SIG-M5 (cell line): ENCODE measurements at regions not wholly inside any gene's neighbourhood (a gene's known extent, or its start where the extent isn't known, plus 50 kb on each side); places are given as distances from the start of the nearest gene placed in this dataset.

Experiments used
- DNase-seq: peaks from one replicate; lab custom pipeline; 2025; lab: John Stamatoyannopoulos, UW

DNA sequence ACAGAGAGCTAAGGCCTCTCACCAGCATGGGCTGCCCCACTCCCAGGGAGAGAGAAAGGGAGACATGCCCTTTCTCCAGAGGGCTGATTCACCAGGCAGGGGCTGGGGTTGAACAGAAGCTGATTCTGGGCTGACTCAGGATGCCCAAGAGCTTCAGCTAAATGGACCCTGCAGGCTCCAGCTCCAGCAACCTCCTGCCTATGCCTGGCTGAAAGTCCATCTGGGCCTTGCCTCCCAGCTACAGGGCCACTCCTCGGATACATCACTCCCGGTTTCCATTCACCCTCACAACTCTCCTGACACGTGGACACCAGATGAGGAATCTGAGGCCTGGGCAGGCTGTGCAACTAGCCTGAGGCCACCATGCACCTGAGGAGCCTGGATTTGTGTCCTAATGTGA lies 215.5 kb downstream of the BUD13 start:
- no peak for DNase-seq

DNA sequence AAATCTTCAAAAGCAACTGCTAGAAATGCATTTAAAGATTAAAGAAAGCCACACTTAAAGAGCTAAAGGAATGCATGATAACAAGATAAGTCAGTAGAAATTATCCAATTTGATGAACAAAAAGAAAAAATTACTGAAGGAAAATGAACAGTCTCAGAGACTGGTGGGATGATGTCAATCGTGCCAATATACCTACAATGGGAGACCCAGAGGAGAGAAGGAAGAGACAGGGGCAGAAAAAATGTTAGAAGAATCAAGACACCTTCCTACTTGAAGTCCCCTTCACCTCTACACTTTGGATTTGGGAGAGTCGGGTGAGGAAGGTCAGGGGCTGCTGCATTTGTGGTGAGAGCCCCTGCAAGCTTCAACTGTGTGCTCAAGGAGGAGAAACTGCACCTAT lies 216.3 kb downstream of the BUD13 start:
- DNase-seq: no peak

DNA sequence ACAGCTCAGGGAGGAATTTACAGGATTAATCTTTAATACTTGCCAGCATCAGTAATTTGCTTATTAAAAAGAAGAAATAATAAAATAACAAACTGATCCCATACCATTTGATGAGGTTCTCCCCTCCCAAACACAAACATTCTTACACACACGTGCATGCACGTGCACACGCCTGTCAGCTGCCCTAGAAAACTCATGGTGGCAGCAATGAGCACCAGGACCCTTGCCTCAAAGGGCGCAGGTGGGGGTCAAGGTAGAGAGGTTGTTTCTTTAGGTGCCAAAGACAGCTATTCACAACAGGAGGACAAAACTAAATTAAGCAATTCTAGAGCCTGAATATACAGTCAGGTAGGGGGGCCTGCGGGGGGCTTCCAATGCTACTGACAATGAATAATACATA lies 219.3 kb downstream of the BUD13 start:
- no peak for DNase-seq

DNA sequence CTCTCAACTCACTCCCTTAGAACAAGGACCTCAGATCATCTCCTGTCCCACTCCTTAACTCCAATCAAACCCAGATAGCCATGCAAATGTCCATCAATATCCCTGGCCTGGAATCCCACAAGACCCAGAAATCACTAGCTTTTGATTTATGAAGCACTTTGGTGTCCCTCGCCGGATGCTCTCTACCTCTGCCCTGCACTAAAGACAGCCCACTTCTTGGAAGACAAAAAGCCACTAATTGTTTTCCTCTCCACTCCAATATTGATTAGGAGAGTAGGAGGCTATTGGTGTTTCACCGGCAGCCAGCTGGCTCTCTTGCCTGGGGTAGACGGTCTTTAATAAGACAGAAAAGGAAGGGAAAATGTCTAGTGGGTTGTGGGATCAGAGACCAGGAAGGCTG lies 221.2 kb downstream of the BUD13 start:
- DNase-seq: no peak

DNA sequence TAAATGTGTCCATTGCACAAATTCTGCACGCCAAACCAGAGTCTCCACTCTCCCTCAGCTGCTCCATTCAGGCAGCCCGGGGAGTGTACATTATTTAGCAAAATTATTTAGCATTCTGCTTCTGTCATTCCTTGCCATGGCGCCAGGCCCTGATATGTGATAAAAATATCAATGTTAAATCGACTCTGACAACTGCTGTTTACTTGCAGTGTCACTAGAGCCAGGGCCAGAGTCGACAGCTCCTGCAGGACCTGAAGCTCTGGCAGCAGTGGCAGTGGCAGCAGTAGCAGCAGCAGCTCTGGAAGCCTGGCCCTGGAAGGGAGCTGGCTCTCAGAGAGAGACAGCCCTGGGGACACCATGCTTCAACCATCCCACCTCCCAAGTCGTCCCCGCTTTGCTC lies 224.5 kb downstream of the BUD13 start:
- DNase-seq: no peak

DNA sequence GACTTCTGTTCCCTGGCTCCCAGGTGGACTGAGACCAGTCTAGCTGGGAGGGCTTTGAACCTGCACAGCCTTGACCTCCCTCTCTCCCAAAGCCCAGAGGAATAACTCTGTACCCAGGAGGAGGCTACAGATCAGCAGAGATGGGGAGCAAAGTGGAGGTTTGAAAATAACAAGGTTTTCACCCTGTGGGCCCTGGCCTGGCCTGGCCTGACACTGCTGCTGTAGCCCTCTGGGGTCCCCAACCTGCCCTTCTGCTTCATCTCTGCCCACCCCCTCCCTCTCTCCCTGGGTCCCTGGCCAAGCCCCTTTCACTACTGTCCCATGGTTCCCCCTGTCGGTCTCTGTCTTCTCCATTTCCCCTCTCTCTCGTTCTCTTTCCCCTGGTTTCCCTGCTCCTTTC lies 225.2 kb downstream of the BUD13 start:
- no peak for DNase-seq

DNA sequence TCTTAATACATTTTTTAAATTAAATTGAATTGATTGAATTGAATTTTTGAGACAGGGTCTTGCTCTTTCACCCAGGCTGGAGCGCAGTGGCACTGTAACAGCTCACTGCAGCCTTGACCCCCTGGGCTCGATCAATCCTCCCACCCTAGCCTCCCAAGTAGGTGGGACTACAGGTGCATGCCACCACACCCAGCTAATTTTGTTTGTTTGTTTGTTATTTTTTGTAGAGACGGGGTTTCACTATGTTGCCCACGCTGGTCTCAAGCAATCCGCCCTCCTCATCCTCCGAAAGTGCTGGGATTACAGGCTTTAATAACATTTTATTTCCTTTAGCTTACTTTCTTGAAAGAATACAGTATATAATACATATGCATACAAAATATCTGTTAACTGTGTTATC lies 226.9 kb downstream of the BUD13 start:
- no peak for DNase-seq

DNA sequence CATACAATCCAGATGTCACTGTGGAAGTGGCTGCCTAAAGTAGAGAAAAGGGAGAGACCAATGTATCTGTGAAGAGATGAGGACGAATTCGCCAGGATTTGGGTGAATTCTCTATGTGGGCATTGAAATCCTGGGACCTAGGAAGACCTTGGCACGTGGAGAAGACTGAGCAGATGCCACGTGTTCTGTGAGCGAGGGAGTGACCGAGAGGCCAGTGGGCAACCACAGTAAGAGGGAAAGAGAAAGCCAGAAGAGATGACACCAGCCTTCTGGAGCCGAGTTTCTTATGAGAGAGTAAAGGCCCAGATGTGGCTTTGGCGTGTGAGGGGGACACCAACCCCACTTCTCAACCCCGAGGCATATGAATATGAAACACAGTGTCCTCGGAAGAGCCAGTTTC lies 228.1 kb downstream of the BUD13 start:
- DNase-seq: no peak

DNA sequence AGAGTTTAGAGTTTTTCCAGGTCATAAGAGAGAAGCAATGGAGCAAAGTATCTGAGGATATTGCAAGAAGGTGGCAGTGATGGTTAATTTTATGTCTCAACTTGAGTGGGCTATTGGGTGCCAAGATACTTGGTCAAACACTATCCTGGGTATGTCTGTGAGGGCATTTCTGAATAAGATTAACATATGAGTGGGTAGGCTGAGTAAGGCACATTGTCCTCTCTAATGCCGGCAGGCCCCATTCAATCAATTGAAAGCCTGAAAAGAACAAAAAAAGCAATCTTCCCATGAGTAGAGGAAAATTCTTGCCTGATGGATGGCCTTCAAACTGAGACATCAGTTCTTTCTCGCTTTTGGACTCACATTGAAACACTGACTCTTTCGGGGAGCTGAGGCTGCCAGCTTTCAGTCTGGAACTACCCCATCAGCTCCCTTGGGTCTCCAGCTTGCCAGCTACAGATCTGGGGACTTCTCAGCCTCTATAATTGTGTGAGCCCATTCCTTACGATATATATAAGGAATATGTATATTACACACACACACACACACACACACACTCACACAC lies 228.8 kb downstream of the BUD13 start:
- no peak for DNase-seq

DNA sequence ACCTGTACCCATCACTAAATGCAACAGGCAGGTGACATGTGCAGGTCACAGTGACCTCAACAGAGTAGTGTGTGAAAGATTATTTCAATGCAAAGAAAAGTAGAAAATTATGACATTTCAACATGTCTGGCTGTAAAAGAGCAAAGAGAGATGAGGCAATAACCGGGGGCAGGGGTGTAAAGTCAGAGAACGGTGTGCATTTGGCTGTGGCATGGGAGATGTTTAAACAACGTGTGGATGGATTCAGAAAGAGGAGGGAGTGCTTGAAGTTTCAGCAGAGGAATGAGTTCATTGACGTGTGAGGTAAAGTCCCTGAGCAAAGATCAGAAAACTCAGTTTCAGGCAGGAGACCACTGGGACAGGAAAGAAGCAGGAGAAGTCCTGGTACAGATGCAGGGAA lies 229.7 kb downstream of the BUD13 start:
- DNase-seq: no peak

DNA sequence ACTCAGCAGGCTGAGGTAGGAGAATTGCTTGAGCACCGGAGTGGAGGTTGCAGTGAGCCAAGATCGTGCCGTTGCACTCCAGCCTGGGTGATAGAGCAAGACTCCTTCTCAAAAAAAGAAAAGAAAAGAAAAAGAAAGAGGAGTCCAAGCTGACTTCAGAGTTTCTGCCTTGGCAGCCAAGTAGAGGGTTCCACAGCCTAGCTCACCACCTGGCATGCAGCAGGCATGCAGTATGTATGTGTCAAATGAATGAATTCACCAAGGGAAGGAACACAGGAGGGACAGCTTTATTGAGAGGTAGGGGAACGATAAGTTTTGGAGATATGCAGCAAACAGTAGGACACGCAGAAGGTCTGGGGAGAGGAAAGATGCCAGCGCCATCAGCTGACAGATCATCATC lies 230.4 kb downstream of the BUD13 start:
- no peak for DNase-seq

DNA sequence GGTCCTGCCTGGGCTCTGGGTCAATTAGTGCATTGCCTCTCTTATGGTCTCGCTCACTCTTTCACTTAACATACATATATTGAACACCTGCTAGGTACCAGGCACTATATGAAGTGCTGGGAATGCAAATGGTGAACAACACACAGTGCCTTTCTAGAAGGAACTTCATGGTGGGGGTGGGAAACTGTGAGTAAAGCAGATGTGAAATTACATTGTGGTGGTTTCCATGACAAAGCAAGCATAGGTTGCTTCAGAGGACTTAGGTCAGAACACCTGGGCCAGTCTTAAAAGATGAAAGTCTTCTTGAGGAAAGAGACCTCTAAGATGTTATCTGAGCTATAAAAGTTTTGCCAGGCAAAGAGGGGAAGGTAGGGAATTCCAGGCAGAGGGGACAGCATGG lies 231.3 kb downstream of the BUD13 start:
- DNase-seq: no peak

DNA sequence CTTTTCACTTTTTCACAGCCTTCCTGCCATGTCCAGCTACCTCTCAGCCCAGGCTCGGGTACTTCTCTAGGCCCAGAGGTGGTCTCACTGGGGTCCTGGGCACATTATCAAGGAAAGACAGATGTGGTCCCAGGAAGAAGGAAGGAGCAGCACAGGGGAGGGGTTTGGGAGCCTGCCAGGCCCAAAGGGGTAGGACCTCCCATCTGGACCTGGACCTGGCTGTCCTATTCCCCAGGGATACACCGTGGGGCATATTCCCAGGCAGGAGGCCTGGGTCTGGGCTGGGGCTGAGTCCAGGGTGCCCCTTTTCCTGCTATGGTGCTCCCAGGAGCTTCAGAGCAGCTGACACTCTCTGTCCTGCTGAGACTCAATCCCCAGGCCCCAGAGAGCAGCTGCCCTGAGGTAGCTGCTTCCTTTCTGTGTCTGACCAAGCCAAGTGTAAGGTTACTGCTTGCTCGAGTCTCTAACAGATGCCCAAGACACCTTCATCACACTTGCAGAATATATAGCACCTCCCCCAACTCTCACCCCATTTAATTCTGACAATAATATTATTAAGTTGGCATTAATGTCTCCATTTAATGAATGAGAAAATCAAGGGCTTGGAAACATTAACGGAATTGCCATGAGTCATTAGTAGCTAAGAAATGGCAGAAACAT lies 232.0 kb downstream of the BUD13 start:
- no peak for DNase-seq

DNA sequence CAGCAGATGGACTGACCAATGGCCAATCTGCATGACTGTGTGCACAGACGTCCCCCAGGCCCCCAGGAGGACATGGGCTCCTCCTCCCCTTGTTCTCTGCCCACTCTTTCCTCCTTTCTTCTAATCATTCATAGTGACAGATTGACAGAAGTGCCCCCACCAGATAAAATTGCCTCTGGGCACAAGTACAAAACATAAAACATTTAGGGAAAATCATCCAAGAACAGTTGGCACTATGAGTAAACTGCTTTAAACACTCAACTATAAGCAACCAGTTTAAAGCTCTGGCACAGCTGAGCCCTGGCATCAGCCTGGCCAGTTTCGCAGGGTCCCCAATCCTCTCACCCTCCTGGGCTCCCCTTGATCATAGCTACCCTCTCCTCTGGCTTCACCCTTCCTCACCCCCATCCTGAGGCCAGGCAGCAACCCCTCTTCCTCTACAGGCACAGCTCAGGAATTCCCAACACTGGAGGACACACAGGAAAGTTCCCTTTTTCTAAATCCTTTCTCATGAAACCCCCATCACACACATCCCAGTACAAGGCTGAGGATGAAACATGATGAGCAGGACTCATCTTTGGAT lies 232.9 kb downstream of the BUD13 start:
- DNase-seq: no peak

DNA sequence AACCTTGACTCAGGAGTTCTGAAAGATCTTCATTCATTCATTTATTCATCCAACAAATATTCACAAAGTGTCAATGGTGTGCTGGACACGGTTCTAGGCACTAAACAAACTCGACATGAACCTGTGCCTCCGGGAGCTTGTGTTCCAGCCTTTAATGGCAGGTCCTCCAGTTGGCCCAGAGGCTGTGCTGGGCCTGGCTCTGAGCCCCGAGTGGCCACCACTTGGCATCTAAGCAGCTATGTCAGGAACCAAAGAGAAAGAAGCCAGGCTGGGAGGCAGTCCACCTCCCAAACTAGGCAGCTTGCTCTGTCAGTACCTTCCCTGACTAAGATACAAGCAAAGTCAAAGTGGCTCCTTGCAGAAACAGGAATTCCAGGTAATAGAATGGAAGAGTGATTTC lies 233.6 kb downstream of the BUD13 start:
- DNase-seq: no peak

DNA sequence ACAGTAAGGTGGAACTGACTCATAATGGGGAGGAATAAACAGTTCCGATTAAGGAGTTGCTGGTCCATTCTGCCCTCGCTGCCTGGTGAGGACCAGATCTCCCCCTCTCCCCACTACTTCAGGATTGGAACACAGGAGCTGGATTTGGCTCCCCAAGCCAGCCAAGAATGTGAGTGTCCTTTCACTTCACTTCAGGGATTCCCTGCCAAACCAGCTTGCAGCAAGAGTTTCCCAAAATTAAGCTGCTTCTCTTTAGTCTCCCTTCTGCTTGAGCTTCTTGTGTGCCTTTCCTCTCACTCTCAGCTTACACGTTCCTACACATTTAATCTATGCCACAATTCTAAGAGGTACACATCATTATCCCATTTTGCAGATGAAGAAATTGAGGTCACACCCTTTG lies 234.1 kb downstream of the BUD13 start:
- DNase-seq: no peak

DNA sequence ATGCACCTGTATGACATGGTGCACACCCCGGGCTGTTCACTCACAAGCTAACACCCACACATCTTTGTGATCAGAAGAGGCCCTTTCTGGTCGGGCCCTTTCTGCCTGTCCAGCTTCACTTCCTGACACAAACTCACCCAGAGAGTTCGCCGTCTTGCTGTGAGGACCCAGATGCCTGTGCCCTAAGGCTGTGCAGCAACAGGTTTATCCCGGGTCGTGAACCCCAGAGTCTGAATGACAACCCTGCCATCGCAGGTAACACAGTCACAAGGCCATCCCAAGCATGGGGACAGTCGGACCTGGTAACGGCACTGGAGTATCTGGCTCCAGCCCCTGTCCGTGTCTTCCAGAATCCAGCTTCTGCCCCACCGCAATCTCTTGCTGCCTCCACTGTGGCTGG lies 235.1 kb downstream of the BUD13 start:
- DNase-seq: no peak

DNA sequence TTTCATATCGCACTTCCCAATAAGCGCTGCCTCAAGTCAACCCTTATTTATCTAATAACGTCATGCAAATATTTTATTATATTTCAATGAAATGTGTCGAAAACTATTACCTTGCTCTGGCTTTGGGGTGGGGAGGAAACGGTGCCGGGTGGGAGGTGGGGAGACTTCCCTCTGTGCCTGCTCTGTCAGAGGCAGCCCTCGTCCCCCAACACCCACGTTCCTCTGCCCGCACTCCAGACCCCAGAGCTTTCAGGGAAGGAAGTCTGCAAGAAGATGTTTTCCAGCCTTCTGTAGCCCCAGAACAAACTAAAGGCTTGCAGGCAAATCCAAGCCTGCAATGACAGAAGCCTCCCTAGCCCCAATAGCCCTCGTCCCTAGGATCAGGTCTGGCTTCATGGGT lies 235.7 kb downstream of the BUD13 start:
- no peak for DNase-seq

DNA sequence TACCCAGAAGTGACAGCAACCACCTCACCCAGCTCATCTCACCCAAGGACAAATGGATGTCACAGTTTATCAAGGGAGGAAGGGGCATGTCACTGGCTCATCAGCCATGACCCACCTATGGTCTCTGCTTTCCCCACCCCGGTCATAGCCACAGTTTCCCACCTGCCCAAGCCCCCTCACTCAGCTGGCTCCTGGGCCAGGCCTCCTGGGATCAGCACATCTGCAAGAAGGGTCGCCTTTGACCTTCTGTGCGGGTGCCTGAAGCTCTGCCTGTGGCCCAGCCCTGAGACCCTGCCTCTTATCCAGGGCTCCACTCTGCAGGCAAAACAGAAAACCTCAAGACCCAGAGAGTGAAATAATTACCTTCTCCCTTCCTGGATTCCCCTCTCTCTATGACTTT lies 236.4 kb downstream of the BUD13 start:
- no peak for DNase-seq

DNA sequence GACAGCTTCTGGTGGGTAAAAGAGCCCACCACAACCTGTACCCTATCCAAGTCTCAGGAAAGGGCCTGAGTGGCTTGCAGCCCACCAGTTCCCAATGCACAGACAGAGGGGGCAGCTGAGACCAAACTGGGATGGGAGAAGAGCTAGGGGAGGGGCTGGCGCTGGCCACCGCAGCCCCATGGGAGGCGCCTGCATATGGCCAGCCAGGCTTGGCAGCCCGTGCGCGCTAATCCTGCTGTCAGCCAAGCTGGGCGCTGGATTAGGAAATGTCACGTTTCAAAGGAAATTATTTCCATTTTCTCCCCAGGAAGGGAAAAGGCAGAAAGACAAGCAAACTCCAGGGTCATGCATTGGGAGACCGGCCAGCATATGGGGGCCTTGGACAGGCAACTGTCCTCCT lies 236.8 kb downstream of the BUD13 start:
- DNase-seq: no peak

DNA sequence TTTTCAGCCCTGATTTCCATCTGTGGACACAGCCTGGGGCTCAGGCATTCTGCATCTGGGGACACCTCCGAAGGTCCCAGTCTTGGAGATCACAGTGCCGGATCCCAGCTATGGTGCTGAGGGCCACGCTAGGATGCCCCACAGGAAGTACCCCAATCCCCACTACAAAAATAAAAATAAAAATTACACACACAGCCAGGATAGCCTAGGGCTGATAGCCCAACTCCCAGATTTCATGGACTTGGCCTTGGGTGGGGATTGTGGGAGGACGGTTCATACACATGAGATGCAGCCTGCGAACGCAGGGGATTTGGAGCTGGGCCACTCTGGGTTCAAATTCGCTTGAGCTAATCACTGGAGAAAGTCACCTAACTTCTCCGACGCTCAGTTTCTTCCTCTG lies 237.7 kb downstream of the BUD13 start:
- DNase-seq: no peak

DNA sequence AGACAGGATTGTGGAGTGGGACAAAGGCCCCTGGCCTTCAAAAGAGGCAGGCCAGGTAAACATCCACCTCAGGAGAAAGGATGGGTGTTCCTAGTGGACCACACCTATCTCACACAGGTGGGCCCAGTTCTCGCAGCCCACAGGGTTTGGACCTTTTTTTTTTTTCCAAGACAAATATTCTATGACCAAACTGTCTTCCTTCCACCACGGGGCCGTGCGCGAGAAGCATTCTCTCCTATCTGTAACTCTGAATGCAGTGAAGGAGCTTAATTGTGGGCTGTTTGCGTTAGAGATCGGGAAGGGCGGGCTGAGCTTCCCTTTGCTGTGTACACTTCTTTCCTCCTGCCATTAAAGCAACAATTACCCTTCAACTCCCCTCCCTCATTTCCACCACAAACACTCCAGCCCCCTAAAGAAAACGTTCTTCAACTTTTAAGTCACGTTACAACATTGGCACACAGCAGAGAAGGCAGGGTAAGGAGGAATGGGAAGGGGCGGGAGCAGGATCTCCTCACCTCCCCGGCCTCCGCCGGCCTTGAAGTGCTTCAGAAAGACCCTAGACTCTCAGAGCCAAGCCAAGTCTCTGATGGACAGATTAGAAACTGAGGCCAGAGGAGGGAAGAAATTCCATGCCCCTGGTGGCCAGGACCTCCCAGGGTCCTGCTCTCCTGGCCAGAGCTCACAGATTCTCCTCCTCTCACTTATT lies 238.4 kb downstream of the BUD13 start:
- DNase-seq: no peak

DNA sequence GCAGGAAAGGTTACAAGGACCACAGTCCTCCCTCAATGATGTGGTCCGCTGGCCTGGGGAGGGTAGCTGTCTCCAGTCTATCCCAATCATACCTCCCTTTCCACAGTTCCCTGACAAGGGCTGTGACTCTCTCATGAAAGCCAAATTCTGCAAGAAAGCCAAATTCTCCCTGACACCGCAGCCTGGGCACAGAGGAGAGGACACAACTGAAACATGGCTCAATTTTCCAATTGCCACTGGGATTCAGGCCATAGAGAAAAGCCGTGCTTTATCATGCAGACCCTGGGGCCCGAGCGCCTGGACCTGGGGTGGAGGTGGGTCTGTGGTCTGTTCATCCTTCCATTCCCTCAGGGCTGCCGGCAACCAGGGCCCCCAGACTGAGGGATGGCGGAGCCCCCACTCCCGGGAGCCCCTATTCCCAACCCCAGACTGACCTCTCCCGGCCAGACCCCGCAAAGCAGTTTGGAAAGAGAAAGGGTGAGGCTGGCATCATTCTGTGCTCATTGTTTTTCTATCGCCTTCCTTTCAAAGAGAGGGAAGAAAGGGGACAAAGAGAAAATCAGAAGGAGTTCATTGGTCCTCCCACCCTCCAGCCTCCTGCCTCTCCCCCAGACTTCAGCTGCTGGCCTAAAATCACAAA lies 239.5 kb downstream of the BUD13 start:
- DNase-seq: no peak
